OCI-LY1 (cell line): ENCODE measurements at regions not wholly inside any gene's neighbourhood (a gene's known extent, or its start where the extent isn't known, plus 50 kb on each side); places are given as distances from the start of the nearest gene placed in this dataset.

Experiments used
- H2AFZ ChIP-seq: fragments of 200-600 bp; sonication (generic), shearing (Covaris generic); 2 replicates; pipeline ENCODE4 v1.6.0; 2014; ENCODE audit warnings: antibody characterized with exemption, mild to moderate bottlenecking, low read length
- H3F3A ChIP-seq: fragments of 200-600 bp; sonication (generic), shearing (Covaris generic); 2 replicates; pipeline ENCODE4 v1.6.0; 2014; ENCODE audit warnings: mild to moderate bottlenecking, antibody characterized with exemption, low read length, moderate library complexity; ENCODE audit not compliant: insufficient read depth
- H3K27ac ChIP-seq: fragments of 200-600 bp; sonication (generic); 2 replicates; pipeline ENCODE4 v1.5.1; 2014; ENCODE audit warnings: low read length, mixed run types, mild to moderate bottlenecking, low read depth; ENCODE audit not compliant: poor library complexity, severe bottlenecking
- H3K27me3 ChIP-seq: fragments of 200-600 bp; sonication (generic); 2 replicates; pipeline ENCODE4 v1.6.0; 2014; ENCODE audit warnings: antibody characterized with exemption, mild to moderate bottlenecking, low read length, moderate library complexity; ENCODE audit not compliant: insufficient read depth
- H3K36me3 ChIP-seq: fragments of 200-600 bp; sonication (generic); 2 replicates; pipeline ENCODE4 v1.6.1; 2014; ENCODE audit warnings: mild to moderate bottlenecking, antibody characterized with exemption, low read length, moderate library complexity, mixed read lengths; ENCODE audit not compliant: insufficient read depth
- H3K4me1 ChIP-seq: fragments of 200-600 bp; sonication (generic); 2 replicates; pipeline ENCODE4 v1.5.1; 2014; ENCODE audit warnings: mild to moderate bottlenecking, low read length, moderate library complexity; ENCODE audit not compliant: insufficient read depth, severe bottlenecking
- H3K4me2 ChIP-seq: fragments of 200-600 bp; sonication (generic), shearing (Covaris generic); 2 replicates; pipeline ENCODE4 v1.6.1; 2014; ENCODE audit warnings: low read length
- H3K4me3 ChIP-seq: fragments of 200-600 bp; sonication (generic); 2 replicates; pipeline ENCODE4 v1.5.1; 2014; ENCODE audit warnings: low read length, low read depth, mild to moderate bottlenecking, mixed read lengths; ENCODE audit not compliant: poor library complexity, severe bottlenecking
- H3K79me2 ChIP-seq: fragments of 200-600 bp; shearing (Covaris generic); 2 replicates; pipeline ENCODE4 v1.6.1; 2016; ENCODE audit warnings: mixed run types, low read length, mixed read lengths; ENCODE audit not compliant: insufficient read depth
- H3K9ac ChIP-seq: fragments of 200-600 bp; sonication (generic), shearing (Covaris generic); 2 replicates; pipeline ENCODE4 v1.6.1; 2014; ENCODE audit warnings: mild to moderate bottlenecking, low read length, mixed read lengths
- H3K9me2 ChIP-seq: fragments of 200-600 bp; sonication (generic), shearing (Covaris generic); 2 replicates; pipeline ENCODE4 v1.6.1; 2014; ENCODE audit warnings: low read depth, mild to moderate bottlenecking, low read length, mixed read lengths
- H3K9me3 ChIP-seq: fragments of 200-600 bp; shearing (Covaris generic); 2 replicates; pipeline ENCODE4 v1.6.1; 2014; ENCODE audit warnings: low read length, mixed read lengths
- H4K20me1 ChIP-seq: fragments of 200-600 bp; sonication (generic), shearing (Covaris generic); 2 replicates; pipeline ENCODE4 v1.6.0; 2016; ENCODE audit warnings: mild to moderate bottlenecking, low read length; ENCODE audit not compliant: insufficient read depth
- EZH2 ChIP-seq: fragments of 200-600 bp; sonication (generic), shearing (Covaris generic); IDR thresholded peaks from 2 replicates; pipeline ENCODE4 v1.8.0; 2017; ENCODE audit warnings: borderline replicate concordance, mixed run types, mild to moderate bottlenecking, antibody characterized with exemption, low read length, moderate library complexity, mixed read lengths
- TF ChIP-seq, protein P1 (sequence below): fragments of 200-600 bp; sonication (generic), shearing (Covaris generic); IDR thresholded peaks from 2 replicates; pipeline ENCODE4 v1.5.1; 2017; ENCODE audit warnings: mild to moderate bottlenecking, antibody characterized with exemption, low read length, moderate library complexity, mixed read lengths

DNA sequence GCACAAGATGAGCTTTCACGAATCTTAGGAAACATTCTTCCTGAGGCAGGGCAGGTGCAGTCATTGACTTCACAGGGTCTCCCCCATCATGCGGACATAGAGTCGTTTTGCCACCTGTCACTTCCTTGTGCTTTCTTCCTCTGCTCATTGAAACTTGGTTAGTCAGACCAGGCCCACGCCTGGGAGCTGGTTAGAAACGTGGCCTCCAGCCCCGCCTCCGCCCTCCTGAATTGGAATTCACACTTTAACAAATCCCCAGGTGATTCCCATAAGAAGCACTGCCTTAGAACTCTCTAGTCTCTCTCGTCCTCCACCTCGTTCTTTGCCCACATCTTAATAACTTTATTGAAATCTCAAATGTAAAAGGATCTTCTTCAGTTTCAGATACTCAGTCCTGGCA lies 265.5 kb upstream of the FZD8 start:
- Histone ChIP-seq H3K36me3 (no peaks in the 10 kb centered on the region), H3K4me2 (no peak overlapping the region), H3K9me2 (no peaks in the 10 kb centered on the region), H3K27me3 (no peaks in the 10 kb centered on the region), H3K9ac (no peak overlapping the region), H2AFZ (no peak overlapping the region), H3K9me3 (no peaks in the 10 kb centered on the region), H3F3A (no peaks in the 10 kb centered on the region), H3K27ac (no peak overlapping the region), H3K4me1 (no peaks in the 10 kb centered on the region), H4K20me1 (no peaks in the 10 kb centered on the region), H3K4me3 (no peak overlapping the region), H3K79me2 (no peaks in the 10 kb centered on the region)
- TF ChIP-seq, protein P1, sequence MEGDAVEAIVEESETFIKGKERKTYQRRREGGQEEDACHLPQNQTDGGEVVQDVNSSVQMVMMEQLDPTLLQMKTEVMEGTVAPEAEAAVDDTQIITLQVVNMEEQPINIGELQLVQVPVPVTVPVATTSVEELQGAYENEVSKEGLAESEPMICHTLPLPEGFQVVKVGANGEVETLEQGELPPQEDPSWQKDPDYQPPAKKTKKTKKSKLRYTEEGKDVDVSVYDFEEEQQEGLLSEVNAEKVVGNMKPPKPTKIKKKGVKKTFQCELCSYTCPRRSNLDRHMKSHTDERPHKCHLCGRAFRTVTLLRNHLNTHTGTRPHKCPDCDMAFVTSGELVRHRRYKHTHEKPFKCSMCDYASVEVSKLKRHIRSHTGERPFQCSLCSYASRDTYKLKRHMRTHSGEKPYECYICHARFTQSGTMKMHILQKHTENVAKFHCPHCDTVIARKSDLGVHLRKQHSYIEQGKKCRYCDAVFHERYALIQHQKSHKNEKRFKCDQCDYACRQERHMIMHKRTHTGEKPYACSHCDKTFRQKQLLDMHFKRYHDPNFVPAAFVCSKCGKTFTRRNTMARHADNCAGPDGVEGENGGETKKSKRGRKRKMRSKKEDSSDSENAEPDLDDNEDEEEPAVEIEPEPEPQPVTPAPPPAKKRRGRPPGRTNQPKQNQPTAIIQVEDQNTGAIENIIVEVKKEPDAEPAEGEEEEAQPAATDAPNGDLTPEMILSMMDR: no peak
- no peak for TF ChIP-seq EZH2

DNA sequence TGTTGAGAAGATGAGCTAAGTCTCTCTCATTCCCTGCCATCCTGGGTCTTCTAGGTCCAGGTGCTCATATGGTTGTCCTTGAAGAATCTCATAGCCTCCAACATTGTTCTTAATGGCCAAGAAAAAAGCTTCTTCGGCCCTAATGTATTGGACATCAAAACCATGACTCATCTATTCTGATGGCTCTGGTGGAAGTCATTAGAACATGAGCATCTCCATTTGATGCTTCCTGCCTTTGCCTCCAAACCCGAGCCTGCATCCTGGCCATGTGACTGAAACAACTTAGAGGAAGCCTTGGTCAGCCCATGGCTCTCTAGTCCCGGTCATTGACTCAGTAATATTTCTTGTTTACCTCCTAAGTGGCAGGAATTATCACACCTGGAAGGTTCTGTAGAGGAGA lies 264.1 kb upstream of the FZD8 start:
- H3K4me2 ChIP-seq: no peak overlapping the region
- no peaks in the 10 kb centered on the region for H3K36me3 ChIP-seq
- no peaks in the 10 kb centered on the region for H3K27me3 ChIP-seq
- no peak overlapping the region for H2AFZ ChIP-seq
- H3F3A ChIP-seq: no peaks in the 10 kb centered on the region
- H3K9me3 ChIP-seq: no peaks in the 10 kb centered on the region
- TF ChIP-seq, protein P1: no peak
- TF ChIP-seq EZH2: no peak
- H3K4me1 ChIP-seq: no peaks in the 10 kb centered on the region
- no peak overlapping the region for H3K27ac ChIP-seq
- H3K4me3 ChIP-seq: no peak overlapping the region
- H3K79me2 ChIP-seq: no peaks in the 10 kb centered on the region
- H3K9me2 ChIP-seq: no peaks in the 10 kb centered on the region
- no peak overlapping the region for H3K9ac ChIP-seq
- no peaks in the 10 kb centered on the region for H4K20me1 ChIP-seq

DNA sequence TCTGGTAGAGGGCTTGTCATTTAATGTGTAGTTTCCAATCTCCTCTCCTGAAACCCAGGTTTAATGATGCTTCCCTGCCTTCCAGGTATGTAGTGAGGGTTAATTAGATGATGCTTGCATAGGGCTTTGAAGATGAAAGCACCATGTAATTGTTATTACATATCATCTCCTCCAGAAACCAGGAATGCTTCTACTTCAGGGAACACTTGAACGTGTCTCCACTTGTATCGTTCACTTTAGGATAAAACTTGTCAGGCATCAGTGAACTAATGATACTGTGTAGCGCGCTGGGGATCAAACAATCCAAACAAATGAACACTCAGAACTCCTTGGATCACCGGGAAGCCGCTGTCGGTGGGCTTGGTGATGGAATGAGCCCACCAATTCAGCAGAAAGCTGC lies 260.9 kb upstream of the FZD8 start:
- Histone ChIP-seq H4K20me1 (no peaks in the 10 kb centered on the region), H3F3A (no peaks in the 10 kb centered on the region), H3K4me3 (no peak overlapping the region), H3K4me2 (no peak overlapping the region), H3K9me3 (no peaks in the 10 kb centered on the region), H3K36me3 (no peaks in the 10 kb centered on the region), H3K9me2 (no peaks in the 10 kb centered on the region), H3K4me1 (no peaks in the 10 kb centered on the region), H3K9ac (no peak overlapping the region), H3K27me3 (no peaks in the 10 kb centered on the region), H3K27ac (no peak overlapping the region), H2AFZ (no peak overlapping the region), H3K79me2 (no peaks in the 10 kb centered on the region)
- TF ChIP-seq EZH2: no peak
- TF ChIP-seq, protein P1: no peak
